K562 (cell line): ENCODE measurements at regions not wholly inside any gene's neighbourhood (a gene's known extent, or its start where the extent isn't known, plus 50 kb on each side); places are given as distances from the start of the nearest gene placed in this dataset.

ENCODE experiments used
- FOXK2 ChIP-seq, 2 experiments: fragments of 450-650 bp; IDR thresholded peaks in 1 of 2; conservative IDR thresholded peaks in 1 of 2; 2 replicates each; pipeline ENCODE4 v1.6.1; 2016; ENCODE audit warnings: low read depth in 2 of 2, mild to moderate bottlenecking in 1 of 2
- MAFK ChIP-seq: IDR thresholded peaks from 2 replicates; pipeline ENCODE4 v1.6.1; 2011; ENCODE audit warnings: low read length, improper control_type of control experiment
- PCBP2 ChIP-seq: fragments of 200-400 bp; formaldehyde crosslinking; IDR thresholded peaks from 2 replicates; pipeline ENCODE4 v1.6.1; 2018; ENCODE audit warnings: low read length, low read depth, mild to moderate bottlenecking, moderate library complexity; ENCODE audit not compliant: poor library complexity, severe bottlenecking
- PREB ChIP-seq: sonication (generic); formaldehyde crosslinking; IDR thresholded peaks from 2 replicates; pipeline ENCODE4 v1.8.1; 2023; ENCODE audit warnings: mild to moderate bottlenecking, missing genetic modification reagents
- RBM15 ChIP-seq: fragments of 200-400 bp; formaldehyde crosslinking; IDR thresholded peaks from 2 replicates; pipeline ENCODE4 v1.6.1; 2018; ENCODE audit warnings: mild to moderate bottlenecking, low read length, moderate library complexity; ENCODE audit not compliant: insufficient read depth
- RBM22 ChIP-seq: fragments of 200-400 bp; formaldehyde crosslinking; IDR thresholded peaks from 2 replicates; pipeline ENCODE4 v1.6.1; 2018; ENCODE audit warnings: low read length, low read depth; ENCODE audit not compliant: poor library complexity, severe bottlenecking
- REST ChIP-seq, 2 experiments: fragments of 450-650 bp; formaldehyde crosslinking in 1 of 2; IDR thresholded peaks; 2 replicates each; pipeline versions ENCODE4 v1.4.0 to v1.6.1; 2014 to 2020; ENCODE audit warnings: mild to moderate bottlenecking in 2 of 2, borderline replicate concordance in 1 of 2, low read depth in 1 of 2
- XRCC5 ChIP-seq: fragments of 200-400 bp; formaldehyde crosslinking; IDR thresholded peaks from 2 replicates; pipeline ENCODE4 v1.6.1; 2017; ENCODE audit warnings: low read depth, mild to moderate bottlenecking, low read length
- ZBTB17 ChIP-seq: fragments of 450-650 bp; formaldehyde crosslinking; IDR thresholded peaks from 2 replicates; pipeline ENCODE4 v1.4.0; 2020; ENCODE audit warnings: mild to moderate bottlenecking
- ZNF175 ChIP-seq: fragments of 200-800 bp; sonication (Bioruptor generic); IDR thresholded peaks from 2 replicates; pipeline ENCODE4 v1.6.1; 2016; ENCODE audit warnings: low read depth, mild to moderate bottlenecking, missing genetic modification characterization, missing compliant biosample characterization
- ZNF408 ChIP-seq: fragments of 250-450 bp; sonication (Bioruptor Pico); IDR thresholded peaks from 2 replicates; pipeline ENCODE4 v1.4.0; 2020; ENCODE audit warnings: low read depth, mild to moderate bottlenecking, moderate library complexity
- TF ChIP-seq, protein P1 (sequence below): fragments of 450-650 bp; formaldehyde crosslinking; conservative IDR thresholded peaks from 2 replicates; pipeline ENCODE4 v1.4.0; 2022; ENCODE audit warnings: mild to moderate bottlenecking, missing genetic modification characterization
- TF ChIP-seq, protein P2 (sequence below): IDR thresholded peaks from 2 replicates; pipeline ENCODE4 v1.6.1; 2012; ENCODE audit warnings: low read depth, low read length, improper control_type of control experiment, borderline replicate concordance

- TF ChIP-seq, protein P1, sequence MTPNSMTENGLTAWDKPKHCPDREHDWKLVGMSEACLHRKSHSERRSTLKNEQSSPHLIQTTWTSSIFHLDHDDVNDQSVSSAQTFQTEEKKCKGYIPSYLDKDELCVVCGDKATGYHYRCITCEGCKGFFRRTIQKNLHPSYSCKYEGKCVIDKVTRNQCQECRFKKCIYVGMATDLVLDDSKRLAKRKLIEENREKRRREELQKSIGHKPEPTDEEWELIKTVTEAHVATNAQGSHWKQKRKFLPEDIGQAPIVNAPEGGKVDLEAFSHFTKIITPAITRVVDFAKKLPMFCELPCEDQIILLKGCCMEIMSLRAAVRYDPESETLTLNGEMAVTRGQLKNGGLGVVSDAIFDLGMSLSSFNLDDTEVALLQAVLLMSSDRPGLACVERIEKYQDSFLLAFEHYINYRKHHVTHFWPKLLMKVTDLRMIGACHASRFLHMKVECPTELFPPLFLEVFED: no peak
- TF ChIP-seq ZNF408 (CRISPR knock-in tag) (no peak), PREB (CRISPR knock-in tag) (no peak), REST (IDR thresholded peaks at IDR 0.05; ENCODE audit: borderline replicate concordance) (peak; percentile 25), REST (CRISPR knock-in tag; IDR thresholded peaks at IDR 0.05; ENCODE audit: low read depth) (no peak), ZBTB17 (CRISPR knock-in tag) (no peak), PCBP2 (no peak), XRCC5 (no peak), ZNF175 (CRISPR knock-in tag) (no peak), RBM15 (no peak), RBM22 (no peak), MAFK (no peak; the same call in 1 of the 2 replicates), FOXK2 (conservative IDR thresholded peaks at IDR 0.05 in 1 of 2, IDR thresholded peaks at IDR 0.05 in 1 of 2; ENCODE audit: low read depth in 2 of 2) (peak; percentile 26 to 56; a peak in 1 of 4 replicates)
- TF ChIP-seq, protein P2, sequence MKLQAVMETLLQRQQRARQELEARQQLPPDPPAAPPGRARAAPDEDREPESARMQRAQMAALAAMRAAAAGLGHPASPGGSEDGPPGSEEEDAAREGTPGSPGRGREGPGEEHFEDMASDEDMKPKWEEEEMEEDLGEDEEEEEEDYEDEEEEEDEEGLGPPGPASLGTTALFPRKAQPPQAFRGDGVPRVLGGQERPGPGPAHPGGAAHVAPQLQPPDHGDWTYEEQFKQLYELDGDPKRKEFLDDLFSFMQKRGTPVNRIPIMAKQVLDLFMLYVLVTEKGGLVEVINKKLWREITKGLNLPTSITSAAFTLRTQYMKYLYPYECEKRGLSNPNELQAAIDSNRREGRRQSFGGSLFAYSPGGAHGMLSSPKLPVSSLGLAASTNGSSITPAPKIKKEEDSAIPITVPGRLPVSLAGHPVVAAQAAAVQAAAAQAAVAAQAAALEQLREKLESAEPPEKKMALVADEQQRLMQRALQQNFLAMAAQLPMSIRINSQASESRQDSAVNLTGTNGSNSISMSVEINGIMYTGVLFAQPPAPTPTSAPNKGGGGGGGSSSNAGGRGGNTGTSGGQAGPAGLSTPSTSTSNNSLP: no peak
Measured at GRCh38 chr6:14037402-14038277, 79.9 kb upstream of the CD83 start (continued).
